ENCODE measurements at regions not wholly inside any gene's neighbourhood (a gene's known extent, or its start where the extent isn't known, plus 50 kb on each side); places are given as distances from the start of the nearest gene placed in this dataset.

DNA sequence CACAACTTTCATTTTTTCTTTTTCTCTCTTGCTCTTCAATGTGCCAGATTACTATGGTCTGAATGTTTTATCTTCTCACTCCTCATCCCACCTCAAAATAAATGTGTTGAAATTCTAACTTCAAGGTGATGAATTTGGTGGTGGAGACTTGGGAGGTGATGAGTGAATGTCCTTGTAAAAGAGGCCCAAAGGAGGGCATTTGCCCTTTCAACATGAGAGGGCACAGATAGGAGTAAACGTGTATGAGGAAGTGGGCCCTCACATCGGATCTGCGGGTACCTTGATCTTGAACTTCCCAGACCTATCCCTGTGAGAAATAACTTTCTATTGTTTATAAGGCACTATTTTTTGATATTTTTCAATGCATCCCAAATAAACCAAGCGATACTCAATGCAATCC lies 412.3 kb upstream of the ADGRL2 start:
- TF ChIP-seq BHLHE40 (IDR thresholded peaks at IDR 0.05; ENCODE audit: low read length) (no peak), SAFB2 (CRISPR knock-in tag; IDR thresholded peaks at IDR 0.05; ENCODE audit: borderline replicate concordance, low read depth) (no peak), FOXP1 (IDR thresholded peaks at IDR 0.05) (no peak), FOXP1 (CRISPR knock-in tag; IDR thresholded peaks at IDR 0.05) (no peak), RNF2 (conservative IDR thresholded peaks at IDR 0.05; ENCODE audit: low read depth) (no peak), TCF7 (IDR thresholded peaks at IDR 0.05; ENCODE audit: low read depth) (no peak), NFE2L2 (IDR thresholded peaks at IDR 0.05; ENCODE audit: low read length) (no peak)
- TF ChIP-seq, protein P1, sequence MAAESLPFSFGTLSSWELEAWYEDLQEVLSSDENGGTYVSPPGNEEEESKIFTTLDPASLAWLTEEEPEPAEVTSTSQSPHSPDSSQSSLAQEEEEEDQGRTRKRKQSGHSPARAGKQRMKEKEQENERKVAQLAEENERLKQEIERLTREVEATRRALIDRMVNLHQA (CRISPR knock-in tag; IDR thresholded peaks at IDR 0.05) = no peak
- TF ChIP-seq, protein P2, sequence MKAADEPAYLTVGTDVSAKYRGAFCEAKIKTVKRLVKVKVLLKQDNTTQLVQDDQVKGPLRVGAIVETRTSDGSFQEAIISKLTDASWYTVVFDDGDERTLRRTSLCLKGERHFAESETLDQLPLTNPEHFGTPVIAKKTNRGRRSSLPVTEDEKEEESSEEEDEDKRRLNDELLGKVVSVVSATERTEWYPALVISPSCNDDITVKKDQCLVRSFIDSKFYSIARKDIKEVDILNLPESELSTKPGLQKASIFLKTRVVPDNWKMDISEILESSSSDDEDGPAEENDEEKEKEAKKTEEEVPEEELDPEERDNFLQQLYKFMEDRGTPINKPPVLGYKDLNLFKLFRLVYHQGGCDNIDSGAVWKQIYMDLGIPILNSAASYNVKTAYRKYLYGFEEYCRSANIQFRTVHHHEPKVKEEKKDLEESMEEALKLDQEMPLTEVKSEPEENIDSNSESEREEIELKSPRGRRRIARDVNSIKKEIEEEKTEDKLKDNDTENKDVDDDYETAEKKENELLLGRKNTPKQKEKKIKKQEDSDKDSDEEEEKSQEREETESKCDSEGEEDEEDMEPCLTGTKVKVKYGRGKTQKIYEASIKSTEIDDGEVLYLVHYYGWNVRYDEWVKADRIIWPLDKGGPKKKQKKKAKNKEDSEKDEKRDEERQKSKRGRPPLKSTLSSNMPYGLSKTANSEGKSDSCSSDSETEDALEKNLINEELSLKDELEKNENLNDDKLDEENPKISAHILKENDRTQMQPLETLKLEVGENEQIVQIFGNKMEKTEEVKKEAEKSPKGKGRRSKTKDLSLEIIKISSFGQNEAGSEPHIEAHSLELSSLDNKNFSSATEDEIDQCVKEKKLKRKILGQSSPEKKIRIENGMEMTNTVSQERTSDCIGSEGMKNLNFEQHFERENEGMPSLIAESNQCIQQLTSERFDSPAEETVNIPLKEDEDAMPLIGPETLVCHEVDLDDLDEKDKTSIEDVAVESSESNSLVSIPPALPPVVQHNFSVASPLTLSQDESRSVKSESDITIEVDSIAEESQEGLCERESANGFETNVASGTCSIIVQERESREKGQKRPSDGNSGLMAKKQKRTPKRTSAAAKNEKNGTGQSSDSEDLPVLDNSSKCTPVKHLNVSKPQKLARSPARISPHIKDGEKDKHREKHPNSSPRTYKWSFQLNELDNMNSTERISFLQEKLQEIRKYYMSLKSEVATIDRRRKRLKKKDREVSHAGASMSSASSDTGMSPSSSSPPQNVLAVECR (CRISPR knock-in tag; IDR thresholded peaks at IDR 0.05; ENCODE audit: borderline replicate concordance) = no peak

All from HepG2 (cell line).